ENCODE measurements at regions not wholly inside any gene's neighbourhood (a gene's known extent, or its start where the extent isn't known, plus 50 kb on each side); places are given as distances from the start of the nearest gene placed in this dataset.

- H3K27me3 ChIP-seq (replicated peaks; ENCODE audit: insufficient read depth, low read depth, low read length, poor library complexity) = peaks cover 4% of the 10 kb centered on the region
- H3K4me1 ChIP-seq (ENCODE audit: insufficient read depth, low read length, poor library complexity, severe bottlenecking) = no peaks in the 10 kb centered on the region
- H3K27ac ChIP-seq (ENCODE audit: low read depth, low read length, poor library complexity, severe bottlenecking) = no peak overlapping the region
- no TSS peak for BruUV-seq (replicated peaks)
- intact Hi-C loops (cut with micrococcal nuclease; ENCODE audit: unreplicated experiment) = no loop called here
- DNase-seq (ENCODE audit: low spot score) = no peak
- TF ChIP-seq CTCF (conservative IDR thresholded peaks at IDR 0.05; ENCODE audit: low read depth, low read length) = no peak
- no peak for TF ChIP-seq EZH2 (IDR thresholded peaks at IDR 0.05; ENCODE audit: borderline replicate concordance, low read depth, low read length, poor library complexity, severe bottlenecking)
- H3K4me3 ChIP-seq (ENCODE audit: low read depth, low read length, poor library complexity, severe bottlenecking) = no peak overlapping the region
- H3K9me3 ChIP-seq (ENCODE audit: low read depth, low read length, poor library complexity, severe bottlenecking) = no peaks in the 10 kb centered on the region
- POLR2A ChIA-PET (ENCODE audit: low non-redundant PET) = no interaction called here
- CTCF ChIA-PET = no interaction called here
- no peaks in the 10 kb centered on the region for H3K36me3 ChIP-seq (ENCODE audit: insufficient read depth, low read length, poor library complexity, severe bottlenecking)
These were observed 65.8 kb upstream of the TOP3B start for GRCh38 chr22:22048318-22048942.

GRCh38 chr22:22047776-22048175, 65.2 kb upstream of the TOP3B start:
- POLR2A ChIA-PET (ENCODE audit: low non-redundant PET) = no interaction called here
- no peak for TF ChIP-seq CTCF (conservative IDR thresholded peaks at IDR 0.05; ENCODE audit: low read depth, low read length)
- TF ChIP-seq EZH2 (IDR thresholded peaks at IDR 0.05; ENCODE audit: borderline replicate concordance, low read depth, low read length, poor library complexity, severe bottlenecking) = no peak
- Histone ChIP-seq H3K36me3 (ENCODE audit: insufficient read depth, low read length, poor library complexity, severe bottlenecking) (no peaks in the 10 kb centered on the region), H3K27me3 (replicated peaks; ENCODE audit: insufficient read depth, low read depth, low read length, poor library complexity) (peaks cover 4% of the 10 kb centered on the region), H3K9me3 (ENCODE audit: low read depth, low read length, poor library complexity, severe bottlenecking) (no peaks in the 10 kb centered on the region), H3K4me1 (ENCODE audit: insufficient read depth, low read length, poor library complexity, severe bottlenecking) (no peaks in the 10 kb centered on the region), H3K27ac (ENCODE audit: low read depth, low read length, poor library complexity, severe bottlenecking) (no peak overlapping the region), H3K4me3 (ENCODE audit: low read depth, low read length, poor library complexity, severe bottlenecking) (no peak overlapping the region)
- intact Hi-C loops (cut with micrococcal nuclease; ENCODE audit: unreplicated experiment) = no loop called here
- CTCF ChIA-PET = no interaction called here
- DNase-seq (ENCODE audit: low spot score) = no peak
- BruUV-seq (replicated peaks) = no TSS peak

GRCh38 chr22:22047266-22047665, 64.7 kb upstream of the TOP3B start:
- no peaks in the 10 kb centered on the region for H3K9me3 ChIP-seq (ENCODE audit: low read depth, low read length, poor library complexity, severe bottlenecking)
- ChIA-PET CTCF (no interaction called here), POLR2A (ENCODE audit: low non-redundant PET) (no interaction called here)
- no peak overlapping the region for H3K4me3 ChIP-seq (ENCODE audit: low read depth, low read length, poor library complexity, severe bottlenecking)
- peaks cover 4% of the 10 kb centered on the region for H3K27me3 ChIP-seq (replicated peaks; ENCODE audit: insufficient read depth, low read depth, low read length, poor library complexity)
- H3K27ac ChIP-seq (ENCODE audit: low read depth, low read length, poor library complexity, severe bottlenecking) = no peak overlapping the region
- intact Hi-C loops (cut with micrococcal nuclease; ENCODE audit: unreplicated experiment) = no loop called here
- H3K4me1 ChIP-seq (ENCODE audit: insufficient read depth, low read length, poor library complexity, severe bottlenecking) = no peaks in the 10 kb centered on the region
- TF ChIP-seq CTCF (conservative IDR thresholded peaks at IDR 0.05; ENCODE audit: low read depth, low read length) (no peak), EZH2 (IDR thresholded peaks at IDR 0.05; ENCODE audit: borderline replicate concordance, low read depth, low read length, poor library complexity, severe bottlenecking) (no peak)
- no peak for DNase-seq (ENCODE audit: low spot score)
- BruUV-seq (replicated peaks) = no TSS peak
- H3K36me3 ChIP-seq (ENCODE audit: insufficient read depth, low read length, poor library complexity, severe bottlenecking) = no peaks in the 10 kb centered on the region

Data from A673 (cell line).